HG03097 (cell line): ENCODE measurements at regions not wholly inside any gene's neighbourhood (a gene's known extent, or its start where the extent isn't known, plus 50 kb on each side); places are given as distances from the start of the nearest gene placed in this dataset.

Source experiments
- ATAC-seq: cut with Tn5 transposase; IDR thresholded peaks from one replicate; pipeline ENCODE4 v1.9.1; 2021; ENCODE audit not compliant: unreplicated experiment, low FRiP score

- no peak for ATAC-seq
Observed at GRCh38 chr10:121025731-121026130, 174.6 kb downstream of the WDR11 start.

GRCh38 chr10:121027371-121027770 lies 176.2 kb downstream of the WDR11 start:
- no peak for ATAC-seq

DNA sequence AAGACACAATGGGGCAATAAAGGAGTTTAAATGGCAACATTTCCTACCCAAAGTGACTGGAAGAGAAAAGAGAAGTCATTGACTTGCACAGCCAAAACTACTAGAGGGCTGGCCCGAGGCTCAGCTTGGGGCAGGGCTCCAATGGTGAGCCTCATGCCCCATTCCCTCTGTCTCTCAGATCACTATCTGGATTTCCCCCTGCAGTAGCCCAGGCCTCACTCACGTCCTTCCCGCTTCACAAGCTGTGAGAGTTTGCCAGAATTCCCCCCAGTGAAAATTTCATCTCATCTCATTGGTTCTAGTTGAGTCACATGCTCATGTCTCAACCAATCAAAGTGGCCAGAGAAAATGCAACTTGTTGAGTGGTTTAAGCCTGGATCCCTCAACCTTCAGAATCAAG lies 181.3 kb downstream of the WDR11 start:
- no peak for ATAC-seq

DNA sequence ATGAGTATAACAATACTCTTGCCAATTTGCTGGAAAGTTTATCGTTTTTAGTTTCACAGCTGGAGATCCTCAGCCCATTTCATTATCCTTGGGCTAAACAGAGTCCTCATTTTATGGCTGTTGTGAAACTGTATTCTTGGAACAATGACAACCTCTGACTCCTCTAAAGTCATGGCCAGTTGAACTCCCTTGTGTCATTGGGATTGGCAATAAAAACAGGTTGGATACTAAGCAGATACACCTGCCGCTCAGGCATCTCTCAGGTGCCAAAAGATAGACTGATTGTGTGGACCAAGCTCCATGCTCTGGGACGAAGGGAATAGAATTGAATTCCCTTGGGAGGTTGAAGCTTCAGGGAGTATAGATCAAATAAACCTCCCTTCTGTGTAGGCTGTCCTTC lies 182.2 kb downstream of the WDR11 start:
- ATAC-seq: no peak

- no peak for ATAC-seq
Observed at GRCh38 chr10:121036431-121036830, 185.3 kb downstream of the WDR11 start.

DNA sequence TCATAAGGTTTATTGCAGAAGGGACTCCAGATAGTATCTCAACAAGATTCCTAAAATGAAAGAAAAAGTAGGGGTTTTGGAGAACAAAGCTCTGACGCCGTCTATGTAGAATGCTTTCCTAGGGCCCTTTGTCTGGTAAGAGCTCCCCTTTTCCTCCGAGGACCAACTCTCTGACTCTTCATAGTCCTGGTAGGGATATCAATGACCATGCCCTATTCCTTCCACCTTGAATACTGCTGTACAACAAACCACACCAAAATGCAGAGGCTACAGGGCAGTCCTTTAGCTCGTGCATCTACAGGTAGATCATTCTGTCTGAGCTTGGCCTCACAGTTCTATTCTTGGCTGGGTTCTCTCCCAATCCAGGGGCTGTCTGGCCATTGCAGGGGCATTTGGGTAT lies 190.3 kb downstream of the WDR11 start:
- no peak for ATAC-seq

DNA sequence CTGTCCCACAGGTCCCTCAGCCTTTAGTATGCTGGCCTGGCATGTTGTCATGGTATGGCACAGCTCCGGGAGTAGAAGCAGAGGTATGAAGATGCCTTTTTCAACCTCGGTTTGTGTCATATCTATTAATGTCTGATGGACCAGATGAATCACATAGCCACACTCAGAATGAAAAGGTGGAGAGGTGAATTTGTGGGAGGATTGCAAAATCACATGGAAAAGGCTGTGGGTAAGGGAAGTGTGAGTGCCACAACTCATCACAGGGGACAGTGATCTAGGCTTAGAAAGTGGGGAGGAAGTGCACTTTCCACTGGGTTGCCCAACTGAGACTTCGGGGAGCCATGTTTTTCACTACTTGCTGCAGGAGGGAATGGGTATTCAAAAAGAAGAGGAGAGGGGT lies 190.7 kb downstream of the WDR11 start:
- no peak for ATAC-seq

GRCh38 chr10:121042342-121042741 lies 191.2 kb downstream of the WDR11 start:
- ATAC-seq: no peak

DNA sequence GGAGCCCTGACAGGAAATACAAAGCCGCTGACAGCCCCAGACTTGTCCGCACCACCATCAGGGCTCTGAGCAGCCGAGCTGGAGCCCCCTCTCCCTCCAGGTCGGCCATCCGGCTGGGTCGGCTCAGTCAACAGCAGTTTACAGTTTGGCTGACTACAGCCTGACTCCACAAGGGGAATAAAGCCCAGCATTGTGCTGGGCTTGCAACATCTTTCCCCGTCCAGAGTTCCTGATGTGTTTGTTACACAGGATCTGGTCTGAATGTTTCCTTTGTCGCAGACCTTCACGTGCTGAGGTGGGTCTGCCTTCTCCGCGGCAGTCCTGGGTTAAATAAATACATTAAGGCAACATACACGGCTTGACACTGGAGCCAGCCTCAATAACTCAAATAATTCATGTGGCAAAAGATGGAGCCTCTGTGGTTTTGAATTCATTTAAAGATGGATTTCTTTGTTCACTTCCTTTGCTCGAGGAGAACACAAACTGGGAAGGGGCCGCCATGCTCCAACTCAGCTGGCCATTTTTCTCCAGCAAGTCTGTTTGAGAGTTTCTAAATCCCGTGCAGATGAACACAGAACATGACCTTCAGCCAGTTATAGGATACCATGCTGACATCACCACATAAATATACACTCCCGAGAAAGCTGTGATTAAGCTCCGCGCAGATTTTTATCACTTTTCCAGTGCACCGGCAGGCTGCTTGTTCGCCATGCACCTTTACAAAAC lies 192.1 kb downstream of the WDR11 start:
- ATAC-seq: no peak

- ATAC-seq: no peak
Observed at GRCh38 chr10:121048749-121049148, 197.6 kb downstream of the WDR11 start.

GRCh38 chr10:121049489-121049888 lies 198.3 kb downstream of the WDR11 start:
- no peak for ATAC-seq

DNA sequence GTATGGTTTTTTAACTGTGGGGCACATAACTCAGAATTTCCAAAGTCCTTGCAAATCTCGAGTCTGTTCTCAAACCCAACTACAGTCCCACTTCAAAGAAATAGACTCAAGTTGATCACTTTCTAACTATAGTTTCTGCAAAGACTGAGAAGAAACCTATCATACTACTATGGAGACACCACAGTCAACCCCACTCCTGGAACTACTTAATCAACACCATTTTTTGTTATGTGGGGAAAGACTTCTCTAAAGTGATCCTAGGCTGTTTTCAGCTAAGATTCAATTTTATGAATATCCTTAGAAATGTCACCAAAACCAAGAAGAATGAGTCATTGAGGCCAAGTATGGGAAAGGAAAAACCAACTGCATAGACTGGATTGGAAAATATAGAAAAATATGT lies 198.8 kb downstream of the WDR11 start:
- ATAC-seq: no peak

DNA sequence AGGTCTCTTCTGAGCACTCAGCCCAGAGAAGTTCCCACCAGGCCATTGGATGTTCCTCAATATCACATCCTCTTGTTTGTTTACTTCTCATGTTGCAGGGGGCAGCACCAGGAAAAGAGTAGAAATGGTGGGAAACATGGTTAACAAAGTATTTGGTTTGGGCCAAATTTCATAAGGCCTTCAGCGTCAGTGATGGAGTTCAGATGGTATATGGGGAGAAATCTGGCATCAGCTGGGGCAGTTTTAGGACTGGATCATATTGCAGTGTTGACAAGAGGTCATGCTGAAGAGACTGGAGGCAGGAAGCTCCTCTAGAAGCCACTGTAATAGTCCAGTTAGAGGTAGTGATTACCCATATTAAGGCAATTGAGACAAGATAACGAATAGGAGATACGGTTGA lies 200.0 kb downstream of the WDR11 start:
- no peak for ATAC-seq

DNA sequence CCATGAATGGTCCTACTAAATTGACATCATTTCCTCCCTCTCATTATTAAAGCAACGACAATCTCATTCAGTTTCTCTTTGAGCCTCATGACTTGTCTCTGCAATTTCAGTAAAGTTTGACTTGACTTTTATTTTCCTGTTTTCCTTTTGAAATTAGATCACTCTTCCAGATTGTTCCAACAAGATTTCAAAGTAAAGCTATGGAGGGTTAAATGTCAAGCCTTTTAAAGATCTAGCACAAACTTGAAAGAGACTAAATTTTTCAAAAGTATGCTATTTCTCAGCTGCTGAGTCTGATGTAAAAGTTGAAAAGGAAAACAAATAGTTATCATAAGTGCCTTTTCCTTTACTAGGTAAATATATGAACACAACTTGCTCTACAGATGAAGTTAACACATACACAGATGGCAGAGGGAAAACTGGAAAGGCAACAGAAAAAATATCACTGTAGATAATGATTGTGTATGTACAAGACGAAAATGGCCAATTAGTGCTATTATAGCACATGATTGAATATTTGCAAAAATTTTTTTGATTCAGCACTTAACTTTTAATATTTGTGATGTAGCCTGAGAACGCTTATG lies 200.6 kb downstream of the WDR11 start:
- ATAC-seq: no peak

- no peak for ATAC-seq
Observed at GRCh38 chr10:121053151-121053550, 202.0 kb downstream of the WDR11 start.

- ATAC-seq: no peak
Observed at GRCh38 chr10:121054874-121055273, 203.7 kb downstream of the WDR11 start.

DNA sequence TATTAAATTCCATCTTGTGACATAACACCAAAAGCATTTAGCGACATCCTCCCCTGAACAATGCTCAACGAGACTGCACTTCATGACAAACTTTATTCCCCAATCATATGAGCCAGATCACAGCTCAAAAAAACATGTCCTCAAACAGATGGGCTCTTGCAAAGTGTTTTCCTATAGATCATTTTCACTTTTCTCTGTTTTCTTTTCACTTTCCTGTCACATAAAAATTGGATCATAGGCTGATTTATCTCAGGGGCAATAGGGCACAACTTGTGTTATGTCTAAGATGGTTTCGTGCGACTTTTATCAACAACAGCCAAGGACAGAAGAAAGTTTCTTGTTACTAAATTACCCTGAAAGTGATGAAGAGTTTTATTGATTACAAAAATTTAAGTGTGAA lies 206.1 kb downstream of the WDR11 start:
- no peak for ATAC-seq

GRCh38 chr10:121058082-121058481 lies 206.9 kb downstream of the WDR11 start:
- no peak for ATAC-seq

- no peak for ATAC-seq
Observed at GRCh38 chr10:121059351-121059750, 208.2 kb downstream of the WDR11 start.

GRCh38 chr10:121062115-121062514 lies 211.0 kb downstream of the WDR11 start:
- no peak for ATAC-seq

DNA sequence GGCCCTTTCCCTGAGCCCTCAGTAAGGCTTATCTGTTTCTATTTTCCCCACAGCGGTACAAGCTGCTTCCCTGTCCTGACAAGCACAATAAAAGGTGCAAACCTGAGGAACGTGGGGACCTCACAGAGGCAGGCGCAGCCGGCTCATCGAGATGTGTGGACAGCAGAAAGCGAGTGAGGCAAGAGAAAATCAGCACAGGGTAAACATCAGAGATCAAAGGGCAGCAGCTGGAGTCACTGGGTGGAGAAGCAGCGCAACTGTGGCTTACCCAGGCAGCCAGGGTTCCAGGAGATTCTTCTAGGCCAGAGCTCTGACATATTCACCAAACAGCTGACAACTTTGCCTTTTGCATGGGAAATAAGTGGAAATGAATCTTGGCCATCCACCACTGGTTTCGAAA lies 212.6 kb downstream of the WDR11 start:
- ATAC-seq: no peak

- no peak for ATAC-seq
Observed at GRCh38 chr10:121064491-121064890, 213.3 kb downstream of the WDR11 start.

- ATAC-seq: no peak
Observed at GRCh38 chr10:121065330-121065729, 214.2 kb downstream of the WDR11 start.
